ENCODE measurements at regions not wholly inside any gene's neighbourhood (a gene's known extent, or its start where the extent isn't known, plus 50 kb on each side); places are given as distances from the start of the nearest gene placed in this dataset.

- DNase-seq (ENCODE audit: low read depth in 1 of 2, low spot score in 1 of 2), result no peak
- Histone ChIP-seq H3K27ac (no peak overlapping the region), H3K4me3 (no peak overlapping the region), H3K9me3 (no peaks in the 10 kb centered on the region), H3K4me1 (no peaks in the 10 kb centered on the region), H3K4me2 (no peak overlapping the region)
- WGBS (ENCODE audit: missing lambda C conversion rate), result 76% methylated on average over 5 of the region's 5 CpGs
- FAIRE-seq, result no peak
- ATAC-seq, result no peak
- ChIA-PET POLR2A (no interaction called here), CTCF (no interaction called here)
- TF ChIP-seq HOXA7 (CRISPR knock-in tag; IDR thresholded peaks at IDR 0.05), result no peak
- no peak for TF ChIP-seq KDM1A (IDR thresholded peaks at IDR 0.05; ENCODE audit: low read depth)
- no peak for TF ChIP-seq PBX3 (IDR thresholded peaks at IDR 0.05)
- no peak for TF ChIP-seq RFX5 (IDR thresholded peaks at IDR 0.05)
- TF ChIP-seq EHF (CRISPR knock-in tag; IDR thresholded peaks at IDR 0.05), result no peak
- no peak for TF ChIP-seq ZNF302 (CRISPR knock-in tag; IDR thresholded peaks at IDR 0.05)
- no peak for TF ChIP-seq PHF8 (IDR thresholded peaks at IDR 0.05; ENCODE audit: borderline replicate concordance, low read depth)
- no peak for TF ChIP-seq RCOR1 (IDR thresholded peaks at IDR 0.05; ENCODE audit: low read depth, low read length)
- TF ChIP-seq POLR2A (IDR thresholded peaks at IDR 0.05; ENCODE audit: low read length), result no peak
- TF ChIP-seq CBX8 (IDR thresholded peaks at IDR 0.05), result no peak
- no peak for TF ChIP-seq ZSCAN20 (CRISPR knock-in tag; IDR thresholded peaks at IDR 0.05)
- no peak for TF ChIP-seq MYC (IDR thresholded peaks at IDR 0.05; ENCODE audit: borderline replicate concordance, low read length)
- no peak for TF ChIP-seq MAFK (IDR thresholded peaks at IDR 0.05; ENCODE audit: partially characterized antibody)
- TF ChIP-seq BCL3 (IDR thresholded peaks at IDR 0.05), result no peak
- no peak for TF ChIP-seq NPAS2 (CRISPR knock-in tag; IDR thresholded peaks at IDR 0.05; ENCODE audit: borderline replicate concordance)
- TF ChIP-seq FOSB (CRISPR knock-in tag; IDR thresholded peaks at IDR 0.05), result no peak
- TF ChIP-seq CBX2 (IDR thresholded peaks at IDR 0.05; ENCODE audit: borderline replicate concordance, low read depth), result no peak
These were observed 613.3 kb downstream of the PLPP3 start for GRCh38 chr1:55965981-55966461.

- ATAC-seq (no peak), DNase-seq (ENCODE audit: low read depth in 1 of 2, low spot score in 1 of 2) (no peak), FAIRE-seq (no peak)
- no peaks in the 10 kb centered on the region for H3K4me1 ChIP-seq
- H3K27ac ChIP-seq, result no peak overlapping the region
- H3K4me3 ChIP-seq, result no peak overlapping the region
- TF ChIP-seq MAX (IDR thresholded peaks at IDR 0.05) (no peak), NPAS2 (CRISPR knock-in tag; IDR thresholded peaks at IDR 0.05; ENCODE audit: borderline replicate concordance) (no peak)
- ChIA-PET POLR2A (no interaction called here), CTCF (no interaction called here)
- no peaks in the 10 kb centered on the region for H3K9me3 ChIP-seq
- 59% methylated on average over 2 of the region's 2 CpGs for WGBS (ENCODE audit: missing lambda C conversion rate)
- H3K4me2 ChIP-seq, result no peak overlapping the region
These were observed 616.9 kb downstream of the PLPP3 start for GRCh38 chr1:55962472-55962871.

GRCh38 chr1:55959136-55959548, 620.2 kb downstream of the PLPP3 start:
- no peak for ATAC-seq
- Histone ChIP-seq H3K4me2 (no peak overlapping the region), H3K27ac (no peak overlapping the region), H3K4me3 (no peak overlapping the region), H3K4me1 (no peaks in the 10 kb centered on the region), H3K9me3 (no peaks in the 10 kb centered on the region)
- ChIA-PET CTCF (interaction anchor here (0.6 to 1.6 kb wide), 3 partner anchors 8 to 615 kb away, joined by 3 to 4 read pairs (median 3); no protein-coding TSS in a partner anchor), POLR2A (no interaction called here)
- no peak for DNase-seq (ENCODE audit: low read depth in 1 of 2, low spot score in 1 of 2)
- no peak for FAIRE-seq
- TF ChIP-seq CBX8 (IDR thresholded peaks at IDR 0.05), result no peak
- no peak for TF ChIP-seq E2F6 (IDR thresholded peaks at IDR 0.05; ENCODE audit: borderline replicate concordance, low read depth)
- no peak for TF ChIP-seq ATOH8 (CRISPR knock-in tag; IDR thresholded peaks at IDR 0.05; ENCODE audit: low read depth)
- no peak for TF ChIP-seq HOXB13 (CRISPR knock-in tag; IDR thresholded peaks at IDR 0.05; ENCODE audit: low read depth)
- TF ChIP-seq FOSL2 (IDR thresholded peaks at IDR 0.05), result no peak
- no peak for TF ChIP-seq FOSL2 (CRISPR knock-in tag; IDR thresholded peaks at IDR 0.05)
- no peak for TF ChIP-seq KDM1A (IDR thresholded peaks at IDR 0.05; ENCODE audit: low read depth)
- TF ChIP-seq RNF2 (IDR thresholded peaks at IDR 0.05; ENCODE audit: borderline replicate concordance, low read depth), result no peak
- WGBS (ENCODE audit: missing lambda C conversion rate), result 58% methylated on average over 3 of the region's 3 CpGs
